Dedifferentiated amniotic fluid mesenchymal stem cell (primary cell): ENCODE measurements at regions not wholly inside any gene's neighbourhood (a gene's known extent, or its start where the extent isn't known, plus 50 kb on each side); places are given as distances from the start of the nearest gene placed in this dataset.
"Not testable (repeated sequence)": the region's sequence is repeated elsewhere in the genome, so short reads cannot be mapped to it uniquely, and the experiment has no call there.

Experiments used
- DNase-seq: peaks from one replicate; pipeline ENCODE4 v3.0.0-alpha.2; 2016; ENCODE audit errors: extremely low spot score

- no peak for DNase-seq
Observed at GRCh38 chr4:66186095-66186494, 515.8 kb upstream of the EPHA5 start.

GRCh38 chr4:66182636-66183035 lies 512.3 kb upstream of the EPHA5 start:
- DNase-seq: no peak

GRCh38 chr4:66178906-66179305 lies 508.6 kb upstream of the EPHA5 start:
- DNase-seq: peak; percentile 72

GRCh38 chr4:66169341-66169740 lies 499.1 kb upstream of the EPHA5 start:
- no peak for DNase-seq

GRCh38 chr4:66164869-66165268 lies 494.6 kb upstream of the EPHA5 start:
- no peak for DNase-seq

GRCh38 chr4:66160606-66161005 lies 490.3 kb upstream of the EPHA5 start:
- peak; percentile 36 for DNase-seq

- DNase-seq: no peak
Observed at GRCh38 chr4:66157594-66157993, 487.3 kb upstream of the EPHA5 start.

- no peak for DNase-seq
Observed at GRCh38 chr4:66130042-66130441, 459.8 kb upstream of the EPHA5 start.

- DNase-seq: no peak
Observed at GRCh38 chr4:66123831-66124413, 453.6 kb upstream of the EPHA5 start.

- DNase-seq: no peak
Observed at GRCh38 chr4:66123190-66123589, 452.9 kb upstream of the EPHA5 start.

- not testable (repeated sequence) for DNase-seq
Observed at GRCh38 chr4:66115231-66115630, 444.9 kb upstream of the EPHA5 start.

- no peak for DNase-seq
Observed at GRCh38 chr4:66108898-66109297, 438.6 kb upstream of the EPHA5 start.

- DNase-seq: no peak
Observed at GRCh38 chr4:66097218-66097617, 426.9 kb upstream of the EPHA5 start.

GRCh38 chr4:66095065-66095464 lies 424.8 kb upstream of the EPHA5 start:
- no peak for DNase-seq

GRCh38 chr4:66094070-66094469 lies 423.8 kb upstream of the EPHA5 start:
- no peak for DNase-seq

GRCh38 chr4:66091786-66092185 lies 421.5 kb upstream of the EPHA5 start:
- DNase-seq: no peak

GRCh38 chr4:66073961-66074360 lies 403.7 kb upstream of the EPHA5 start:
- DNase-seq: no peak

GRCh38 chr4:66071911-66072310 lies 401.6 kb upstream of the EPHA5 start:
- no peak for DNase-seq

- no peak for DNase-seq
Observed at GRCh38 chr4:66062921-66063320, 392.6 kb upstream of the EPHA5 start.

- DNase-seq: no peak
Observed at GRCh38 chr4:66062044-66062443, 391.8 kb upstream of the EPHA5 start.

GRCh38 chr4:66059556-66059955 lies 389.3 kb upstream of the EPHA5 start:
- no peak for DNase-seq

- DNase-seq: no peak
Observed at GRCh38 chr4:66059136-66059535, 388.8 kb upstream of the EPHA5 start.

GRCh38 chr4:66055999-66056398 lies 385.7 kb upstream of the EPHA5 start:
- no peak for DNase-seq

GRCh38 chr4:66052426-66052825 lies 382.1 kb upstream of the EPHA5 start:
- DNase-seq: no peak
